IPS DF 4.7 (cell line): ENCODE measurements at regions not wholly inside any gene's neighbourhood (a gene's known extent, or its start where the extent isn't known, plus 50 kb on each side); places are given as distances from the start of the nearest gene placed in this dataset.

Experiments used
- DNase-seq: peaks from one replicate; pipeline ENCODE4 v3.0.0-alpha.2; 2013; ENCODE audit warnings: low spot score; ENCODE audit errors: extremely low read depth

DNA sequence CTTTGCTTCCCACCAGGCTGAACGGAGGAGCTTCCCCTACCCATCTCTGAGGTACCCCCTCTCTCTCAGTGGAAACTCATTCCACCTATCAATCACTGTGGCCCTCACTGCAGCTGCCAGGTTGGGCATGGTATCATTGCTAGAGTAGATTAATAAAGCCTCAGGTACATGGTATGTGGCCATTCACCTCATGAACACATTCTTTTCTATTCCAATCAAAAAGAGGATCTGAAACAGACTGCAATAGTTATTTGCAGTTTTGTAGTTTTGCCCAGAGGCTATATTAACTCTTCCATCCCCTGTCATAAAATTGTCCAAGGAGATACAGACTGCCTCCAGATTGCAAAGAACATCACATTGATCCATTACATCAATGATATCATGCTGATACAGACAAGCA lies 85.8 kb upstream of the MVB12B start:
- DNase-seq = no peak

DNA sequence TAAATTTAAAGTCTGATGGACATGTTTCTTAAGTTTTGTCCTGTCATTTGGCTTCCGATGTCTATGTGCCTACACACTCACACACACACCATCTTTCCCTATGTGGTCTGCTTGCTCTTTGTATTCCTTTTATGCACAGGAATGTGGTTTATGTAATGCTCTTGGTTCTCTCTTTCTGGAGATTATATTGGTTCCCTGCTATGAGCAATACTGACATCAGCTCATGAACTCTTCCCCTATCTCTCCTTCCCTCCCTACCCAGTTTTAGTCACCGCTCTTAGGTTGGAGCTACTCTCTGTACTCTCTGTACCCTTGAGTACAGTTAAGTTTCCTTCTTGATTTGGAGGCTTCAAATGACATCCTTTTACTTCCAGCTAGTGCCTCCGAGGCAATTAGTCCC lies 77.9 kb upstream of the MVB12B start:
- no peak for DNase-seq

DNA sequence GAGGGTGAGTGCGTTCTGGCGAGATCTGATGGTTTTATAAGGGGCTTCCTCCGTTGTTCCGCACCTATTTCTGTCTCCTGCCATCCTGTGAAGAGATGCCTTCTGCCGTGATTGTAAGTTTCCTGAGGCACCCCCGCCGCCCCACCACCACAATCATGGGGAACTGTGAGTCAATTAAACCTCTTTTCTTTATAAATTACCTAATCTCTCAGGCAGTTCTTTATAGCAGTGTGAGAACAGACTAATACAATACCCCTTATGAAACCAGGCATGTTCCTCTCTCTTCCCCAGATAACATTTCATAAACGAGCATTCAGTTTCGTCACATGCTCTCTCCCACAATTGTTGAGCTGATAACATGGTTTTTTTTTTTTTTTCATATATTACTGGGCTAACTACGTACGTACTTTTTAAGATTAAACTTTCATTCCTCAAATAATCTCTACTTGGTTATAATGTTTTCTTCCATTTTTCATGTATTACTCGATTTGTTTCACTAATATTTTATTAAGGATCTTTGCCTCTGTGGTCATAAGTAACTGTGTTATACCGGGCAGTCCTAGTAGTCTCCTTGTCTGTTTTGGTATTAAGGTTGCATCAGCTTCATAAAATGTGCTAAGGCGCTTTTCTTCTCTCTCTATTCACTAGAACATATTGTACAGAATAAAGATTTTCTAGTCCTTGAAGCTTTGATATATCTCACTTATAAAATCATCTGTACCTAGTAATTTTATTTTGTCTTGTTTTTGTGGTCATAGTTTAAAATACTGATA lies 64.9 kb upstream of the MVB12B start:
- DNase-seq = no peak

DNA sequence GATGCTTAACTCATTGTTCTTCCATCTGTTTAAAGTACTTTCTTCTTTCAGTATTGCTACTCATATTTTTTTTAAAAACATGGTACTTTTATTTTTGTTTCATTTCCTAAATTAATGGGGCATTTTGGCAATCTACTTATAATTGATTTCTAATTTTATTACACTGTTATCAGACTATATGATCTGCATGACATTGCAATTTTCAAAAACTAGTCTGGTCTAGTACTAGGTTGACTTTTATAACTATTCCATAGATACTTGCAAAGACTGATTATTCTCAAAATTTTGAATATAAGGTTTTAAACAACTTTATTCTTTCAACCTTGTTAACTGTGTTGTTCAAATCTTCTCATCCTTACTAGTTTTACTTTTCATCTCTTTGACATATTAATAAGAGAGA lies 63.9 kb upstream of the MVB12B start:
- no peak for DNase-seq

DNA sequence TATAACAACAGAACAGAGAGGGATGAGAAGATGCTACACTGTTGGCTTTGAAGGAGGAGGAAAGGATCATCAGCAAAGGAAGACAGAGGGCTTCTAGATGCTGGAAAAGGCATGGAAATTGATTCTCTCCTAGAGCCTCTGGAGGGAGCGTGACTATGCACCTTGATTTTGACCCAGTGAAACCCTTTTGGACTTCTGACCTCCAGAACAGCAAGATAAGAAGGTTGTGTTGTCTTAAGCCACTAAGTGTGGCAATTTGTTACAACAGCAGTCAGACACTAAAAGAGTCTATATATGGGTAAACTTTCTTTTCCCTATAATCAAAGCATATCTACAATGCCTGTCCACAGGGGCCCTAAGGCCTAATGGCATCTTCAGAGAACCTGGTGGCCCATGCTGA lies 56.1 kb upstream of the MVB12B start:
- no peak for DNase-seq

DNA sequence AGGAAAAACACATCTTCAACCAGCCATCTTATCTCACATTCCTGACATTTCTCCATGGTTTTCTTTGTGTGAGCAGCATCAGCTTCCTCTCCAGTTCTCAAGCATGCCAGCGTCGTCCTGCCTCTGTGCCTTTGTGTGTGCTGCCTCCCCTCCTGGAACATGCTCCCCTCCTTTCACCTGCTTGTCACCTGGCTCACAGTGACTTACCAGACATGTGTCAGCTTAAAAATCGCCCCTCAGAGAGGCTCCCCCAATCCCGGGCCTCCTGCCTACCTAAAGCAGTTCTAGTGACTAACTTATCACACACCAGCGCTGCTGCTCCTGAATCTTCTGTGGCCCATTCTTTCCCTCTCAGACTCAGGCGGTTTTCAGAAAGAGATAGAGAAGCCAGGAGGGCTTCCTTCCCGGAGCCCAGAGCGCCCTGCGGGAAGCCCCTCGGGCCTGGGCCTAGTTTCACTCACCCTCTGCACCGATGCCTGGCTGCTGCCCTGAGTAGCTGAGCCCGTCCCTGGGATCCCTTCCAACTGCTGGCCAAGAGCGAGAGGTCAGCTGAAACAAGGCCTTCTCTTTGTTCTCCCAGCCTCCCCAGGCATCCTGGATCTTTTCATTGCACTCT lies 51.1 kb upstream of the MVB12B start:
- no peak for DNase-seq

DNA sequence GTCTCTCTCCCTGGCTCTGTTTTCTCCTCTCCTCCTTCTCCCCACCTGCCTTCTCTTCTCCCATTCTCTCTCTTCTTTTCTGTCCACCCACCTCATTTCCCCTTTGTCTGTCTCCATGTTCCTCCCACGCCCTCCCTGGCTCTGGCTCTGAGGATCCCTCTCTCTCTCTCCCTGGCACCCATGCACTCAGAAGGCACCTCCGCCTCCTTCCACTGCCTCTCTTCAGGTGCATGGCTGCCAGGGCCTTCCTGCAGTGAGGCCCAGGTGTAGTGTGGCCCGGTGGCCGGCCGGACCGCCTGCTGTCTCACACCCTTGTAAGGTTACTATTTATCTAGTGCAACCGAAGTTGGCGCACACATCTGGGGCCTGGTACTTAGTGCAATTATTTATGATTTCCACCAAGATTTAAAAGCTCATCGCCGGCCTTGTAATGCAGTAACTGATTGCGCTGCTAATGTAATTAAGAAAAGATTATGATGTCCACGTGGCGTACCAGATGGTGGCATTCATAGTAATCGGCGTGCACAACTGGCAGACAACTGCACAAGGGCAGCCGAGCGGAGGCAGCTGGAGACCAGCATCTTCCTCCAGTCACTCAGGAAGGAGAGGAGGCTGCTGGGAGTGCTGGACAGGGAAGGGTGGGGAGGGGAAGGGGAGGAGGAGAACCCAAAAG lies 50.4 kb upstream of the MVB12B start:
- DNase-seq = no peak
